ENCODE measurements at regions not wholly inside any gene's neighbourhood (a gene's known extent, or its start where the extent isn't known, plus 50 kb on each side); places are given as distances from the start of the nearest gene placed in this dataset.

DNA sequence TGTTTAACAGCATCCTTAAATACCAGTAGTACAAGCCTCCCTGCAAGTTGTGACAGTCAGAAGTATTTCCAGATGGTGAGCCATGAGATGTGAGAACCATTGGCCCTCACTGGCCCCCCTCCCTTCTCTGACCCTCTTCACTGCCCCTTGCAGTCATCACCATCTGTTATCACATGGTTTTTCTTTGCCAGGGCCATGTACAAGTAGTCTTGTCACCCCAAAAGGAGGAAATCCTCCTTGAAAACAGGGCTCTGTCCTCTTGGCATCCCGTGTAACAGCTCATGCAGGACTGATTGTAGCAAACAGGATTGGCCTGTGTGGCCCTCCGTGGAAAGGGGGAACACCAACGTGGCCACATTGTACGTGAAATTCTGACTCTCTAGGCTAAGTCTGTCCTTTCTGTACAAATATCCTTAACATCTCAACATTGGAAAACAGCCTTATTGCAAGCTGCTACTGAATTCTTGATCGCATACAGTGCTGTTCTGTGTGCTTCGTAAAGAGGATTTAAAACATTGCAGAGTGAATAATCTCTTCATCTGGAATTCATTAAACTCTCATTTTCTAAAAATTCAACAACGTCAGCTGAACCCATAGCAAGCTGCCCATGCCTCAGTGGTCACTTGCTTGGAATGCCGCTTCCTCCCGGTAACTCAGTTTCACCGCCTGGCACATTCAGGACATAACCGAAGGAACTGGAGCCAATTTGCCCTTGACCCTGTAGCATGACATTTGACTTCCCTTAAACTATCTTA, 171.7 kb downstream of the ATPSCKMT start:
- TF ChIP-seq, protein P1, sequence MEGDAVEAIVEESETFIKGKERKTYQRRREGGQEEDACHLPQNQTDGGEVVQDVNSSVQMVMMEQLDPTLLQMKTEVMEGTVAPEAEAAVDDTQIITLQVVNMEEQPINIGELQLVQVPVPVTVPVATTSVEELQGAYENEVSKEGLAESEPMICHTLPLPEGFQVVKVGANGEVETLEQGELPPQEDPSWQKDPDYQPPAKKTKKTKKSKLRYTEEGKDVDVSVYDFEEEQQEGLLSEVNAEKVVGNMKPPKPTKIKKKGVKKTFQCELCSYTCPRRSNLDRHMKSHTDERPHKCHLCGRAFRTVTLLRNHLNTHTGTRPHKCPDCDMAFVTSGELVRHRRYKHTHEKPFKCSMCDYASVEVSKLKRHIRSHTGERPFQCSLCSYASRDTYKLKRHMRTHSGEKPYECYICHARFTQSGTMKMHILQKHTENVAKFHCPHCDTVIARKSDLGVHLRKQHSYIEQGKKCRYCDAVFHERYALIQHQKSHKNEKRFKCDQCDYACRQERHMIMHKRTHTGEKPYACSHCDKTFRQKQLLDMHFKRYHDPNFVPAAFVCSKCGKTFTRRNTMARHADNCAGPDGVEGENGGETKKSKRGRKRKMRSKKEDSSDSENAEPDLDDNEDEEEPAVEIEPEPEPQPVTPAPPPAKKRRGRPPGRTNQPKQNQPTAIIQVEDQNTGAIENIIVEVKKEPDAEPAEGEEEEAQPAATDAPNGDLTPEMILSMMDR (IDR thresholded peaks at IDR 0.05) = no peak
- no peak for TF ChIP-seq EP300 (IDR thresholded peaks at IDR 0.05)
- TF ChIP-seq POLR2A (IDR thresholded peaks at IDR 0.05) = no peak

All from gastroesophageal sphincter (tissue), 3 donors.